HG03565 (cell line): ENCODE measurements at regions not wholly inside any gene's neighbourhood (a gene's known extent, or its start where the extent isn't known, plus 50 kb on each side); places are given as distances from the start of the nearest gene placed in this dataset.
"Not testable (repeated sequence)": the region's sequence is repeated elsewhere in the genome, so short reads cannot be mapped to it uniquely, and the experiment has no call there.

Source experiments
- ATAC-seq: cut with Tn5 transposase; IDR thresholded peaks from one replicate; pipeline ENCODE4 v1.9.1; 2021; ENCODE audit warnings: mild to moderate bottlenecking, moderate library complexity; ENCODE audit not compliant: unreplicated experiment

DNA sequence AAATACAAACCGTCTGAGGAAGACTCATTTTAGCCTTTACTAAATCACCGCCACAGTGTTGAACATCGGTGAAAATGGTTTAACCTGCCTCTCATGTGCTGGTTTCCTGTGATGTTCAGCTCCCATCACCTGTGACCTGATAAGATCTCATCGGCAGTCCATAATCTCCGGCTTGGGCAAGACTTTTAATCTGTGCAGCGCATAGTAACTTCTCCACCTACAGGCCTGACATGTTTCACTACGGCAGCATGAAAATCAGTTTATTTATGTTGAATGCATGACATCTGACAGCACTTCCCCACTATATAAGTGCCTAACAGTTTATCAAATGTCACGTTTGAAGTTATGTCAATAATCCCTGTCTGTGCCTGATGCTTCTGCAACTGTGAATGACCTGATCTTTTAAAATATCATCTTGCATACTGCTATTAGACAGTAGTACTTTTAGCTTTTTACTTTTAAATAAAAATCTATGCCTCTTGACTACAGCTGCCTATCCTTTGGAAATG lies 1919.8 kb upstream of the AGA start:
- ATAC-seq: no peak

DNA sequence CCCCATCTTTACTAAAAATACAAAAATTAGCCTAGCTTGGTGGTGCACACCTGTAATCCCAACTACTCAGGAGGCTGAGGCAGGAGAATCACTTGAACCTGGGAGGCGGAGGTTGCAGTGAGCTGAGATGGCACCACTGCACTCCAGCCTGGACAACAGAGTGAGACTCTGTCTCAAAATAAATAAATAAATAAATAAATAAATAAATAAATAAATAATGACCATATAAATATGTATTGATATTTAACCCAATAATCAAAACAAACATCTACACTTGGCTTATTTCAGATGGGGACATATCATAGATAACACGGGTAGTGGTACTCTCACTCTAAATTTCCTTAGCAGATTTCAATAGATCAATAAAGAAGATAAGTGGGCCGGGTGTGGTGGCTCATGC lies 1923.7 kb upstream of the AGA start:
- ATAC-seq: not testable (repeated sequence)

DNA sequence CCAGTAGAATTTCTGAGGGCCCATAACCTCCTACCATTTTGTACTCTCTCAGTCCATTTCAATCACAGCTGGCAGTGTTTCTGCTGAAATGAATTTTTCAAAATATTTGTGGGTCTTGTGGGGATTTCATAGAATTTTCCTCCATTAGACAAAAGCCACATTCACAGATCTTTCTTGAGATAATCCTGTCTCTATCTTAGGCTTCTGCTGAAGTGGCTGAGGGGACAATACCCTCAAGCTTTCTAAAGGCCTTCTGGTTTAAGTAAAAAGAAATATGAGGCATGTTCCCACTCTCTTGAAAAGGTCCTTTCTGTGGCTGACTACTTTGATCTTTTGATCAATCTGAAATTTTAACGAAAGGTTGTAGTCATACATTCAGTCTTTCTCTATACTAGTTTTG lies 1930.0 kb upstream of the AGA start:
- ATAC-seq: no peak

- ATAC-seq: no peak
These were observed 1930.5 kb upstream of the AGA start for GRCh38 chr4:179372746-179373145.

DNA sequence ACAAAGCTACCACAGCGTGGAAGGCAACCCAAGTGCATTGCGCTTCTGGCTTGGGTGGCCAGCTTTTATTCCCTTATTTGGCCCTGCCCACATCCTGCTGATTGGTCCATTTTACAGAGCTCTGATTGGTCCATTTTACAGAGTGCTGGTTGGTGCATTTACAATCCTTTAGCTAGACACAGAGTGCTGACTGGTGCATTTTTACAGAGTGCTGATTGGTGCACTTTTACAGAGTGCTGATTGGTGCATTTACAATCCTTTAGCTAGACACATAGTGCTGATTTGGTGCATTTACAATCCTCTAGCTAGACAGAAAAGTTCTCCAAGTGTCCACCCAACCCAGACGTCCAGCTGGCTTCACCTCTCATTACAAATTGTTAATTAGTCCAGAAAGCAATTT lies 1936.6 kb upstream of the AGA start:
- not testable (repeated sequence) for ATAC-seq

DNA sequence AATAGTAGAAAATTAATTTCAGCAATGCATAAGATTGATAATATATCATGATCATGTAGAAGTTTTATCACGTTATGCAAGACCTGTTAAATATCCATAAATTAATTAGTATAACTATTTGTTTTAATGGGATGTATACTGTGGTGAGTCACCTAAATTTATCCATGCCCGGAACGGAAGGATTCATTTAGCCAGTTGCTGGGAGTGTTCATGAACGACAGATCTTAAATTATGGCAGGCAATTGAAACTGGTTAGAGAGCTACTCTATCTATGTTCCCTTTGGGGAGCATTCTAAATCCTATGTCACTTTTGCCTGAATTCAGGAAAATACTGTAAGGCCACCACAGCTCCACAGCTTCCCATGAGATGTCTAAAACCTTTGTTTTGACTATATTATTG lies 1950.5 kb upstream of the AGA start:
- no peak for ATAC-seq

DNA sequence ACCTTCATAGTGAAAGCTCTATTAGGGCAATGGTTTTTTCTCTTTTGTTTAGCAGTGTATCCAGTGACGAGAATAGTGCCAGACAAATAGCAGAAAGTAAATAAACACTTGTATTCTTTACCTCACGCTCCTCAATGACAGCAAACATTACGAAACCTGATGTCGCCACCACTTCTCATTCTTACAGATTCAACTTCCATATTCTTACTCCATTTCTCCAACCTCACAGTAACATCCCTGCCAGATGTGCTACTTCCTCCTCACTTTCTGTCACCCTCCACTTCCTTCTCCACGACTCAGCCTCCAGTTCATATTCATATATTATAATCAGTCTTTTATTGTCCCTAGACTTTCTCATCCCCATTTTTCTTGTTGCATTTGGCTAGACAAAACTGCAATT lies 1956.2 kb upstream of the AGA start:
- no peak for ATAC-seq

- ATAC-seq: no peak
These were observed 1957.0 kb upstream of the AGA start for GRCh38 chr4:179399054-179399782.

DNA sequence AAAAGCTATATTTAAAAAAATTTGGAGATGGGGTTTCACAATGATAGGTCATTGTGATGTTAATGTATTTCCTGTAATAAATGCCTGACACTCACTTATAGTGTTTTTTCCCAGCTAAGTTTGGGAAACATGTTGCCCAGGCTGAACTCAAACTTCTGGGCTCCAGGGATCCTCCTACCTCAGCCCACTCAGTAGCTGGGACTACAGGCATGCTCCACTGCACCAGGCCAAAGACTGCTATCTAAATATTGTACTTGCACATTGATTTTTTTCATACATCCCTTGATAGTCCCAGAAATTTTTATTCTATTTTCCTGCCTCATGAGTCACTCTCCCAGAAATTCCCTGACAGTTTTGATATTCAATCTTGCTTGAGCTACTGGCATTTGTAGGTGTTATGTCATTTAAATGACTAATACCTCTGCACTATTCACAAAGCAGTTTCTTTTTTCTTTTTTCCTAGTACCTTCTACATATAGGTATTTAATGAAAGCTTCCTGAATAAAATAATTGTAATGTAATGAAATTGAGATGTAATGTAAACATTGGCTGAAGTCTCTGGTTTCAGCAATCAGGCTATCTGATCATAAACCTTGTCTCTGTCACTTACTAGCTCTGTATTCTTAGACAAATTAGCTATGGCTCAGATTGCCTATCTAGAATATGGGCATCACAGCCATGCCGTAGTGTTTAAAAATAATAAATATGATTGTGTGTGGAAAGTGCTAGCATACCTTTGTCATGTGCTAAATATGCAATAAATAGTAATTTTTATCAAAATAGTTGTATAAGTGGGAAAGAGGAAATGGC lies 1973.0 kb upstream of the AGA start:
- ATAC-seq: no peak

DNA sequence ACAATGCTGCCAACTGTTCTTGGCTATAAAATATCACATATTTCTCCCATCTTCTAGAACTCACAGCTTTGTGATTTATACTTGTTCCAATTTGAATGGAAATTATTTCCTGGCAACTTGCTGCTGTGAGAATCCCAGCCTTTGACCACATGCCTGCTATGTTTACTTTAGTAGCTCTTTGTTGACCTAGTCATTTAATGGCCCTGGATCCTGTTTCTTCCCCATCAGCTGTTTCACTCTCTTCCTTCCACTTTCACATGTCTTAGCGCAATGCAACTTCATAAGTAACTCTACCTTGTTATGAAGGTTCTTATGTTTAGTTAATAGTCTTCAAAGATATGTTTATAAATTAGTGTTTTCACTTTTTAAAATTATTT lies 1973.6 kb upstream of the AGA start:
- no peak for ATAC-seq

- no peak for ATAC-seq
These were observed 1975.1 kb upstream of the AGA start for GRCh38 chr4:179417357-179417756.

- ATAC-seq: no peak
These were observed 1995.7 kb upstream of the AGA start for GRCh38 chr4:179437962-179438361.

DNA sequence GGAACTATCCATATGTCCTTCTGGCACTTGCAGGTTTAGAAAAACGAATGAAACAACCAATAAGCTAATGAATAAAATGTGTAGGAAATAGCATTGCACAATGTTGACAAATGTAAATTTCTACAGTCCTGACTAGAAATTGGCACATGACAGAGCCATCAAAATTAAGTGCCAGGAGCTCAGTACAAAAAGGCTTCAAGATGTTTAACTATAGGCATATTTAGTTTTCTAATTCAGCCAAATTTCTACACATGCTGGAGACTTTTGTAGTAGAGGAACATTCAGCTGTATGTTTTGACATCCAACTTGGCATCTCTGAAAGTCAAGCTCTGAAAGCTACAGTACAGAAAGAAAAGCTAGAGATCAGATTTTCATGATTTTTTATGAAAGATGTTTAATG lies 1999.4 kb upstream of the AGA start:
- ATAC-seq: no peak

- ATAC-seq: no peak
These were observed 2005.1 kb upstream of the AGA start for GRCh38 chr4:179447308-179447707.

DNA sequence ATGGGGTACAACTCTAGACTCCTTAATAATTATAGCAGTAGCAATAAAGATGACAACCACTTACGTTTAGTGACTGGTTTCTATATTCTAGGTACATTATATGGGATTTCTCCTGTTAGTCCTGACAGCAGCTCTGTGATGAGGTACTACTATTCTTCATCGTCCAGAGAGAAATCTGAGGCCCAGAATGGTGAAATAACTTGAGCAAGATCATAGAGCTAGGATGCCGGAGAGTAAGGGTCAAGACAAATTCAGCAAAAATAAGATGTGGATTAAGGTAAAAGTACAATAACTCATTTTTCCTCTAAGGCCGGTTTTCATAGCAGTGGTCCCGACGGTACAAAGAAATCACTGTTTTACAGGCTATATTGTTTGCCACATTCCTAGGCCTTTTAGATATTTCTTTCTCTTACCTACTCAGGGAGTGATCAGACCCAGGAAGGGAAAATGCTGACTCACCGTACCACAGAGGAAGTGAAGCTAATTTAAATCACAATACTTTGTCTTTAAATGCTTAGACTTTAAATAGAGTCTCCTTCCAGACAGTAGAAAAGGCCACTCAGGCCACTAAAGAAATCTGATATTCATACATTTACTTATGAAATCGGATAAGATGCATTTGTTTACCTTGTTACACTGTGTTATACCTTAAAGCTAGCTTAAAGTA lies 2023.0 kb upstream of the AGA start:
- ATAC-seq: no peak

DNA sequence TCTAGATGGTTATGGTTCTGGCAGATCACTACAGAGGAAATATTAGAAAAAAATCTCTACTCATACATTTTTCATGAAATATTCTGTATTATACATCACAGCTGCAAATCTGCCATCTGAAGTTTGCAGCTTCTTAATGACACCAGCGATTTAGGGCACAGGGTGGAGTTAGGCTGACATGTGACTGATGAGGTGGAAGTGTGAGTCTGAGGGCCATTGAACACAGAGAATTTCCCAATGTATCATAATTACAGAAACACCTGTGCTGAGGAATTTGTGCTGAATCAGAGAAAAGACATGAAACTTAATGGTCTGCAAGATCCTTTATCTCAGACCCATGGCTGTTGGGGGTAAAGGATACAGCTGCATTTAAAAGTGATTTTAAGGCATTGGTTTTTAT lies 2025.6 kb upstream of the AGA start:
- ATAC-seq: no peak

DNA sequence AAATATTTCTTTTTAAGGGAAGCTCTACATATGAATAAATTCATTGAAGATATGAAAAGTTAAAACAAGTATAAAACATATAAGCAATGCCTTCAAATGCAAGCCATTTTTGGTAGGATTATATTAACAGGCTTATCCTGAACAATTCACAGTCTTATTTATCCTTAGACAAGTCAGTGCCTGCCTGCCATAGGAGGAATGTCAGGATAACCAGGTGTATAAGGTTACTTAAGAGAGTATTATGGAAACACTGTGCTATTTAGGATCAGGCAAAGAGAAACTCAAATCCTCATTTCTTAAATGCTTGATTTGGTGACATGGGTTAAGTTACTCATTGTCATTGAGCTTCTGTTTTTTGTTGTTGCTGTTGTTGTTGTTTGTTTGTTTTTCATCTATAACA lies 2029.9 kb upstream of the AGA start:
- no peak for ATAC-seq

DNA sequence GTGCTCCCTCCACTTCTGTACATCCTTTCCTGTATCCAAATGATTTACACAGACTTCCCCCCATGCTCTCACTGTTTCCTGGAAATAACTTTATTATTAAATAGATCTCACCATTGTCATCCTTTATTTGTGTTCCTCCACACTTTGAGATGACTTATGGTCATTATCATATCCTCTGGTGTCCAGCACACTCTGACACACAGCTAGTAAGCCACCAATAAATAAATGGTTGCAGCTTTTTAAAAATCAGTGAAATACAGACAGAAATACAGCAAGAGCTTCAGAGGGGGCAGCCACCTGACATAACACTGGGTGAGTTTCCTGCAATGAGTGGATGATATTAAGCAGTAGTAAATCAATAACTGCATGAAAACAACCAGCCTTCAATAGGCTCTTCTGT lies 2036.4 kb upstream of the AGA start:
- no peak for ATAC-seq

DNA sequence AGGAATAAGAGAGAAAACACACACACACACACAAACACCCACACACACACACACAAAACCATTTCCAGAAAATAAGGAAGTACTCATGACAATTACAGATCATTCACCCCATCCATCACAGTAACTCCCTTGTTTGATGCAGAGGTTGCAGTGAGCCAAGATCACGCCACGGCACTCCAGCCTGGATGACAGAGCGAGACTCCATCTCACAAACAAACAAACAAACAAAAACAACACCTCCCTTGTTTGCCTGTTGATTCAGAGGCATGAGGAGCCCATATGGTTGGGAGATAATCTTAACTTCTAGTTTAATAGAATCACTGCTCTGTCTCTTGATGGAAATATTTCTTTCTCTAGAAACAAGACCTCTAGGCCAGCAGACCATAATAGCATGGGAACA lies 2043.5 kb upstream of the AGA start:
- ATAC-seq: no peak

DNA sequence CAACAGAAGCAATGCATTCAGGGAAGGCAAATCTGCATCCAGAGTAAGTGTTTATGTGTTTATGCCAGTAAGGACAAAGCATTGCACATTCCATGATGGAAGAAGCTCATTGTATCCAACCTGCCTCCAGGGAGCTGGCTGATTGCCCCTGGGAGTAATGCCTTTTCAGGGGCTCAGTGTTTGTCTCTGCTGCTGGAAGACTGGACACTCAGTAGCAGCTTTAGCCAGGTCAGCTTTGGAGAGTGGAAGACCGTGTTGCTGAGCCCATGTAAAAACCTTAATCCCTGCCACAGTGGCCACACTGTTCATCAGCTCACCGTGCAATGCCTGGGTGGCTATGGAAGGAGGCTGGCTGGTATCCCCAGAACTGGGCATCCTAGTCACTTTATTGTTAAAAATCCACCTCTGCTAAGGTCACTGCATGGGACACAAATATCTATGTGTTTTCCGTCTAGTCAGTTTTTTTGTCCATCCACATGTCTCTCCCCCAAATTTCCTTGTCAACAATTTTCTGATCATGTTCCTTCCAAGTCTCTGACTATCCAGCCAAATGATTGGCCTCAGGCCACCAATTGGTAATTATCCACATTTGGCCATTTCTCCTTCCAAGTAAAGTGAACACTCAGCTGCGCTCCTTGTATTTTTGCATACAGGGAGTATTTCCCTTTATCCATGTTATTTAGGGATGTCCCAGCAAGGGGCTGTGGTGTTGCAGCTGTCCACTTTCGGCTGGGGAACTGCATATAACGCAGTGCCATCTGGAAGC lies 2044.5 kb upstream of the AGA start:
- ATAC-seq: no peak
